Neural crest cell (in vitro differentiated cells): ENCODE measurements at regions not wholly inside any gene's neighbourhood (a gene's known extent, or its start where the extent isn't known, plus 50 kb on each side); places are given as distances from the start of the nearest gene placed in this dataset.
A peak's percentile ranks its signal among the peaks of the same experiment; 100 is the strongest.

Experiments used
- DNase-seq: peaks from one replicate; pipeline ENCODE4 v3.0.0; 2021; ENCODE audit warnings: low read depth, mixed read lengths, low spot score
- H3K27ac Mint-ChIP-seq: one replicate; pipeline ENCODE4 v1.8.0; 2021; ENCODE audit warnings: mild to moderate bottlenecking, mixed read lengths; ENCODE audit not compliant: unreplicated experiment
- H3K27me3 Mint-ChIP-seq: 2 replicates; pipeline ENCODE4 v1.8.0; 2021; ENCODE audit warnings: low read depth, mild to moderate bottlenecking, mixed read lengths
- H3K36me3 Mint-ChIP-seq: 2 replicates; pipeline ENCODE4 v1.8.0; 2021; ENCODE audit warnings: low read depth, mild to moderate bottlenecking, mixed read lengths
- H3K4me1 Mint-ChIP-seq: 2 replicates; pipeline ENCODE4 v1.8.0; 2021; ENCODE audit warnings: mixed read lengths
- H3K4me3 Mint-ChIP-seq: one replicate; pipeline ENCODE4 v1.8.0; 2021; ENCODE audit warnings: mild to moderate bottlenecking, mixed read lengths
- H3K9me3 Mint-ChIP-seq: 2 replicates; pipeline ENCODE4 v1.8.0; 2021; ENCODE audit warnings: mixed read lengths
- CTCF ChIP-seq: fragments of 200-600 bp; sonication (generic); conservative IDR thresholded peaks from 2 replicates; pipeline ENCODE4 v1.5.0; 2021; ENCODE audit warnings: antibody characterized with exemption, mild to moderate bottlenecking

GRCh38 chr1:237975903-237976302 lies 85.2 kb upstream of the ZP4 start:
- Mint-ChIP-seq H3K36me3 (no peaks in the 10 kb centered on the region), H3K9me3 (no peaks in the 10 kb centered on the region)

GRCh38 chr1:237975376-237975775 lies 84.7 kb upstream of the ZP4 start:
- no peak for TF ChIP-seq CTCF
- H3K4me1 Mint-ChIP-seq: peaks cover 12% of the 10 kb centered on the region

More at GRCh38 chr1:237975903-237976302, 85.2 kb upstream of the ZP4 start:
- no peak for TF ChIP-seq CTCF
- Mint-ChIP-seq H3K4me1 (peaks cover 12% of the 10 kb centered on the region), H3K27me3 (no peaks in the 10 kb centered on the region), H3K4me3 (no peak overlapping the region), H3K27ac (no peak overlapping the region)
- no peak for DNase-seq

GRCh38 chr1:237972186-237972585 lies 81.5 kb upstream of the ZP4 start:
- Mint-ChIP-seq H3K9me3 (no peaks in the 10 kb centered on the region), H3K4me3 (no peak overlapping the region), H3K27ac (no peak overlapping the region), H3K36me3 (peaks cover 3% of the 10 kb centered on the region), H3K27me3 (no peaks in the 10 kb centered on the region), H3K4me1 (peaks cover 12% of the 10 kb centered on the region)
- no peak for DNase-seq
- no peak for TF ChIP-seq CTCF

More at GRCh38 chr1:237975376-237975775, 84.7 kb upstream of the ZP4 start:
- DNase-seq: no peak
- Mint-ChIP-seq H3K36me3 (no peaks in the 10 kb centered on the region), H3K4me3 (no peak overlapping the region), H3K27ac (no peak overlapping the region), H3K27me3 (no peaks in the 10 kb centered on the region), H3K9me3 (no peaks in the 10 kb centered on the region)

GRCh38 chr1:237962985-237963384 lies 72.3 kb upstream of the ZP4 start:
- TF ChIP-seq CTCF: no peak
- no peak for DNase-seq
- Mint-ChIP-seq H3K9me3 (no peaks in the 10 kb centered on the region), H3K4me3 (no peak overlapping the region), H3K36me3 (no peaks in the 10 kb centered on the region), H3K27me3 (no peaks in the 10 kb centered on the region), H3K4me1 (peaks cover 8% of the 10 kb centered on the region), H3K27ac (no peak overlapping the region)

- H3K27me3 Mint-ChIP-seq: no peaks in the 10 kb centered on the region
- no peak for DNase-seq
- H3K36me3 Mint-ChIP-seq: no peaks in the 10 kb centered on the region
- H3K27ac Mint-ChIP-seq: peak overlapping the region; percentile 51
- peaks cover 8% of the 10 kb centered on the region for H3K4me1 Mint-ChIP-seq
- H3K4me3 Mint-ChIP-seq: no peak overlapping the region
- no peak for TF ChIP-seq CTCF
- H3K9me3 Mint-ChIP-seq: no peaks in the 10 kb centered on the region
Measured at GRCh38 chr1:237961754-237962153, 71.0 kb upstream of the ZP4 start.

GRCh38 chr1:237959838-237960237 lies 69.1 kb upstream of the ZP4 start:
- Mint-ChIP-seq H3K4me3 (no peak overlapping the region), H3K27me3 (no peaks in the 10 kb centered on the region), H3K9me3 (no peaks in the 10 kb centered on the region), H3K36me3 (no peaks in the 10 kb centered on the region), H3K4me1 (peaks cover 8% of the 10 kb centered on the region), H3K27ac (no peak overlapping the region)
- TF ChIP-seq CTCF: no peak
- no peak for DNase-seq
